Liver (tissue), 7 donors: ENCODE measurements at regions not wholly inside any gene's neighbourhood (a gene's known extent, or its start where the extent isn't known, plus 50 kb on each side); places are given as distances from the start of the nearest gene placed in this dataset.

ENCODE experiments used
- DNase-seq: peaks from one replicate; pipeline ENCODE4 v3.0.0-alpha.2; 2017; ENCODE audit warnings: low spot score
- H3K27ac ChIP-seq, 2 donors: one replicate each; pipeline ENCODE4 v1.7.0; 2013; ENCODE audit warnings: inconsistent platforms in 2 of 2, low read length in 2 of 2, control low read depth in 1 of 2, low read depth in 1 of 2, mild to moderate bottlenecking in 1 of 2
- H3K27me3 ChIP-seq, 4 donors: one replicate each; pipeline versions ENCODE4 v1.6.1 to v1.7.0; 2013; ENCODE audit warnings: low read length in 3 of 4, inconsistent platforms in 1 of 4, mild to moderate bottlenecking in 1 of 4, moderate library complexity in 1 of 4; ENCODE audit not compliant: control insufficient read depth in 4 of 4, insufficient read depth in 4 of 4
- H3K36me3 ChIP-seq, 4 donors: one replicate each; pipeline versions ENCODE4 v1.6.1 to v1.7.0; 2013; ENCODE audit warnings: low read length in 3 of 4, mild to moderate bottlenecking in 3 of 4, low read depth in 1 of 4, moderate library complexity in 1 of 4; ENCODE audit not compliant: control insufficient read depth in 4 of 4, insufficient read depth in 3 of 4
- H3K4me1 ChIP-seq, 4 donors: one replicate each; pipeline versions ENCODE4 v1.6.1 to v1.7.0; 2013; ENCODE audit warnings: low read length in 3 of 4, mild to moderate bottlenecking in 3 of 4, moderate library complexity in 1 of 4; ENCODE audit not compliant: control insufficient read depth in 4 of 4, insufficient read depth in 4 of 4
- H3K4me3 ChIP-seq, 3 donors: one replicate each; pipeline versions ENCODE4 v1.6.1 to v1.7.0; 2013; ENCODE audit warnings: low read length in 3 of 3, control low read depth in 1 of 3, low read depth in 1 of 3, mild to moderate bottlenecking in 1 of 3
- H3K9ac ChIP-seq, 2 donors: one replicate each; pipeline ENCODE4 v1.7.0; 2013; ENCODE audit warnings: low read length in 2 of 2, mild to moderate bottlenecking in 2 of 2, moderate library complexity in 2 of 2, control low read depth in 1 of 2, low read depth in 1 of 2
- H3K9me3 ChIP-seq, 4 donors: one replicate each; pipeline versions ENCODE4 v1.6.1 to v1.7.0; 2013; ENCODE audit warnings: low read length in 3 of 4; ENCODE audit not compliant: control insufficient read depth in 4 of 4
- EGR1 ChIP-seq, 2 donors: IDR thresholded peaks; 2 replicates each; pipeline ENCODE4 v1.6.1; 2016 to 2018; ENCODE audit warnings: antibody characterized with exemption in 2 of 2, low read depth in 2 of 2
- FOXA1 ChIP-seq: IDR thresholded peaks from 2 replicates; pipeline ENCODE4 v1.6.1; 2016; ENCODE audit warnings: antibody characterized with exemption
- FOXA2 ChIP-seq: IDR thresholded peaks from 2 replicates; pipeline ENCODE4 v1.6.1; 2016; ENCODE audit warnings: antibody characterized with exemption
- GABPA ChIP-seq, 2 donors: IDR thresholded peaks in 1 of 2; conservative IDR thresholded peaks in 1 of 2; 2 replicates each; pipeline ENCODE4 v1.6.1; 2016; ENCODE audit warnings: antibody characterized with exemption in 2 of 2, mild to moderate bottlenecking in 1 of 2, moderate library complexity in 1 of 2
- HNF4A ChIP-seq, 2 donors: conservative IDR thresholded peaks; 2 replicates each; pipeline ENCODE4 v1.6.1; 2016; ENCODE audit warnings: antibody characterized with exemption in 2 of 2, mild to moderate bottlenecking in 2 of 2
- HNF4G ChIP-seq: IDR thresholded peaks from 2 replicates; pipeline ENCODE4 v1.6.1; 2016; ENCODE audit warnings: antibody characterized with exemption
- JUND ChIP-seq, 2 donors: IDR thresholded peaks; 2 replicates each; pipeline ENCODE4 v1.6.1; 2016; ENCODE audit warnings: antibody characterized with exemption in 2 of 2
- MAX ChIP-seq: IDR thresholded peaks from 2 replicates; pipeline ENCODE4 v1.6.1; 2016; ENCODE audit warnings: antibody characterized with exemption
- NR2F2 ChIP-seq: IDR thresholded peaks from 2 replicates; pipeline ENCODE4 v1.6.1; 2016; ENCODE audit warnings: antibody characterized with exemption
- RAD21 ChIP-seq, 2 donors: IDR thresholded peaks; 2 replicates each; pipeline ENCODE4 v1.6.1; 2016; ENCODE audit warnings: antibody characterized with exemption in 2 of 2, mild to moderate bottlenecking in 2 of 2
- SP1 ChIP-seq: IDR thresholded peaks from 2 replicates; pipeline ENCODE4 v1.6.1; 2018; ENCODE audit warnings: antibody characterized with exemption, mild to moderate bottlenecking
- TAF1 ChIP-seq: conservative IDR thresholded peaks from 2 replicates; pipeline ENCODE4 v1.6.1; 2016; ENCODE audit warnings: antibody characterized with exemption, mild to moderate bottlenecking
- YY1 ChIP-seq: IDR thresholded peaks from 2 replicates; pipeline ENCODE4 v1.6.1; 2016; ENCODE audit warnings: antibody characterized with exemption, mild to moderate bottlenecking
- ZBTB33 ChIP-seq: IDR thresholded peaks from 2 replicates; pipeline ENCODE4 v1.6.1; 2016; ENCODE audit warnings: antibody characterized with exemption
- WGBS: extraction: QIAGEN DNeasy Blood & Tissue Kit; methylation state at CpG from one replicate; pipeline ENCODE4 v1.1.7; 2013; 5-methylcytosine and 5-hydroxymethylcytosine counted together
- donor health status: healthy.
- donor health status: healthy.
- donor health status: healthy.
- donor health status: healthy.

- DNase-seq: no peak
- Histone ChIP-seq H3K9ac (no peak overlapping the region), H3K4me3 (no peak overlapping the region), H3K27me3 (no peaks in the 10 kb centered on the region), H3K27ac (no peak overlapping the region), H3K4me1 (no peaks in the 10 kb centered on the region), H3K36me3 (no peaks in the 10 kb centered on the region), H3K9me3 (peaks cover 0 to 2% (median 0%) of the 10 kb centered on the region in 4 donors)
- 65% methylated on average over 1 of the region's 1 CpG for whole genome bisulfite sequencing
- TF ChIP-seq YY1: no peak
- no peak for TF ChIP-seq TAF1
- TF ChIP-seq MAX: no peak
- no peak for TF ChIP-seq JUND (IDR thresholded peaks at IDR 0.05)
- no peak for TF ChIP-seq HNF4A (conservative IDR thresholded peaks at IDR 0.05)
- TF ChIP-seq FOXA2: no peak
- TF ChIP-seq EGR1 (IDR thresholded peaks at IDR 0.05; ENCODE audit: low read depth in 2 of 2): no peak
These were observed 645.1 kb downstream of the CDH18 start for GRCh38 chr5:19342942-19343341.

GRCh38 chr5:19352120-19352519 is 635.9 kb downstream of the CDH18 start:
- TF ChIP-seq MAX: no peak
- TF ChIP-seq RAD21 (IDR thresholded peaks at IDR 0.05): no peak
- TF ChIP-seq JUND (IDR thresholded peaks at IDR 0.05): no peak
- no peak for TF ChIP-seq YY1
- no peak for TF ChIP-seq FOXA2
- TF ChIP-seq TAF1: no peak
- TF ChIP-seq NR2F2: no peak
- no peak for TF ChIP-seq HNF4G
- no peak for TF ChIP-seq GABPA (IDR thresholded peaks at IDR 0.05 in 1 of 2, conservative IDR thresholded peaks at IDR 0.05 in 1 of 2)
- Histone ChIP-seq H3K4me3 (no peak overlapping the region), H3K4me1 (no peaks in the 10 kb centered on the region), H3K27me3 (no peaks in the 10 kb centered on the region), H3K36me3 (no peaks in the 10 kb centered on the region), H3K27ac (no peak overlapping the region), H3K9me3 (no peaks in the 10 kb centered on the region), H3K9ac (no peak overlapping the region)
- WGBS: 77% methylated on average over 7 of the region's 7 CpGs
- DNase-seq: no peak

- DNase-seq: no peak
- Histone ChIP-seq H3K9ac (no peak overlapping the region), H3K27ac (no peak overlapping the region), H3K36me3 (no peaks in the 10 kb centered on the region), H3K4me3 (no peak overlapping the region), H3K27me3 (peaks cover 0 to 2% (median 0%) of the 10 kb centered on the region in 4 donors), H3K4me1 (no peaks in the 10 kb centered on the region), H3K9me3 (no peaks in the 10 kb centered on the region)
- TF ChIP-seq SP1 (no peak), EGR1 (IDR thresholded peaks at IDR 0.05; ENCODE audit: low read depth in 2 of 2) (no peak), TAF1 (no peak), MAX (no peak), FOXA1 (no peak), HNF4G (no peak), YY1 (no peak), FOXA2 (no peak), ZBTB33 (no peak)
- WGBS: 57% methylated on average over 3 of the region's 3 CpGs
These were observed 619.0 kb downstream of the CDH18 start for GRCh38 chr5:19369048-19369447.
